NCI-H146 treated with DMSO at 0.1 percent for 48 hours (cell line): ENCODE measurements at regions not wholly inside any gene's neighbourhood (a gene's known extent, or its start where the extent isn't known, plus 50 kb on each side); places are given as distances from the start of the nearest gene placed in this dataset.
"Not testable (repeated sequence)": the region's sequence is repeated elsewhere in the genome, so short reads cannot be mapped to it uniquely, and the experiment has no call there.

Experiments
- DNase-seq: peaks from one replicate; lab custom pipeline; 2025; ENCODE audit not compliant: unreplicated experiment; lab: John Stamatoyannopoulos, UW

- not testable (repeated sequence) for DNase-seq
These were observed 168.5 kb downstream of the LAT start for GRCh38 chr16:29153307-29153706.

GRCh38 chr16:29152544-29153031 is 167.7 kb downstream of the LAT start:
- not testable (repeated sequence) for DNase-seq

GRCh38 chr16:29151317-29151716 is 166.5 kb downstream of the LAT start:
- DNase-seq = no peak

- not testable (repeated sequence) for DNase-seq
These were observed 165.1 kb downstream of the LAT start for GRCh38 chr16:29149912-29150311.

DNA sequence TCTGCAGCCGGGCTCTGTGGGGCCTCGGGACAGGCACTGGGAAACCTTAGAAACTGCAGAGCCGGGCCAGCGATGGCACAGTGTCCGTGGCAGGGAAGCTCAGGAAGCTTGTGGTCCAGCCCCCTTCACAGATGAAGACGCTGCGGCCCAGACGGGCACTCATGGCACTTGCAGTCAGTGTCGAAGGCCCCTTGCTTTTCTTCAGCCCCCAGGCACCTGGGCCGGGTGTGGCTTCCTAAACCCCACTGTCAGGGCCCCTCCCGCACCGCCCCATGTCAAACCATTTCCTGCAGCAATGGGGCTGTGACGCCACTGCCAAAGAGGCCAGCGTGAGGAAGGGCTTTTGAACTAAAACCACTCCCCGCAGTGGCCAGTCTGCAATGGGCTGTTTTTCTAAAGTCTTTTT is 164.0 kb downstream of the LAT start:
- no peak for DNase-seq

- DNase-seq = no peak
These were observed 163.4 kb downstream of the LAT start for GRCh38 chr16:29148131-29148691.

DNA sequence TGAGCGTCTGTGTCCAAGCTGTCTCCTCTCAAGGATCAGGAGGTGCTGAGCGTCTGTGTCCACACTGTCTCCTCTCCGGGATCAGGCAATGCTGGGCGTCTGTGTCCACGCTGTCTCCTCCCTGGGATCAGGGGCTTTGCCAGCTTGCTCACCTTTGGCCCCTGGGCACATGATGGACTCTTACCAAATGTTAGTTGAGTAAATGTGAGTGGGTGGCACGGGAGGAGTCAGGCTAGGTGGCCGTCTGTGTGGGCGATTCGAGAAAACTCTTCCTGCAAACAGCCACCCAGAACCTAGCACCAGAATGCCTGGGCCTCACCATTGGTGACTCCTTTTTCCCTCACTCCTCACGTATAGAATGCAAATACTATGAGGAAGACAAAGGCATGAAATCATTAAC is 162.9 kb downstream of the LAT start:
- DNase-seq = not testable (repeated sequence)

DNA sequence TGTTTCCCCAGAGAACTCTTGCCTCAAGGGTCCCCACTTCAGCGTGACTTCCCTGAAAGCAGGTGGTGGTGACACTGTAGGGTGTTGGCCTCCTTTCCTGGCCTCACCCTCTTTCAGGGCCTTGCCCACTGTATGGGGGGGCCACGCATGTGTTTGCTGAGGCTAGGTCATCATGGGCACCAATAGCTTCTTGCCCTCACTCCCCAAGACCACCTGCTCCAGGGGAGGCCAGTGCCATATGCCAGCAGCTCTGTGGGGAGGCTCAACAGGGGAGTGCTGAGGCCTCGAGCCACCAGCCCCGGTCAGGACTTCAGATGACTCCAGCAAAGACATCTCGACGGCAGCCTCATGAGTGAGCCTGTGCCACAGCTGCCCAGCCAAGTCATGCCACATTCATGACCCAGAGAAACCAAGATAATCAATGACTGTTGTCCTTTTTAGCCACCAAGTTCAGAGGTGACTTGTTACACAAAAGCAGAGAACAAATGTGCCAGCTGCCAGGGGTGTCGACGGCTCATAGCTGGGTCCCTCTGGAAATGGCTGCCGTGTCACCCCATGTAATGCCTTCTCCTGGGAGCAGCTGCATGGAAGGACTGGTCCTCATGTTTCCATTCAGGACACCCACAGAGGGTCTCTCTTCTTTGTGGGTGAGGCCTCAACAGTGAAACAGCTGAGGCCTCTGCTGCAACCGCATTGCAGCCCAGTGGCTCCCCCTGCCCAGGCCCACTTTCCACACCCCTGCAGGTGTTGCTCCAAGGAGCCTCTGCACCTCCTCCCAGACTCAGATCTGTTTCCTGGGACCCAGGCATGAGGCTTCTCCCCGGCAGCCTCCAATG is 162.2 kb downstream of the LAT start:
- not testable (repeated sequence) for DNase-seq

DNA sequence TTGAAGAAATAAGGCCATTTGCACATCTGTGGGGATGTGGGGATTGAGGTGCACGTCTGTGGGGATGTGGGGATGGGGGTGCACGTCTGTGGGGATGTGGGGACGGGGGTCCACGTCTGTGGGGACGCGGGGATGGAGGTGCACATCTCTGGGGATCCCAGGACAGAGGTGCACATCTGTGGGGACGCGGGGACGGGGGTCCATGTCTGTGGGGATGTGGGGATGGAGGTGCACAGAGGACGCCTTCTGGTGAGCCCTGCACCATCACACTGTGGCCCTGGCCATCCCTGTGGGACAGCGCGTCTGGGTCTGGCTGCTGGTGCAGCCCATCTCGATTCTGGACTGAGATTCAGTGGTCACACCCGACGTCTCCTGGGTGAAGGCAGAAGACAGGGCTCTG is 161.4 kb downstream of the LAT start:
- DNase-seq = no peak

DNA sequence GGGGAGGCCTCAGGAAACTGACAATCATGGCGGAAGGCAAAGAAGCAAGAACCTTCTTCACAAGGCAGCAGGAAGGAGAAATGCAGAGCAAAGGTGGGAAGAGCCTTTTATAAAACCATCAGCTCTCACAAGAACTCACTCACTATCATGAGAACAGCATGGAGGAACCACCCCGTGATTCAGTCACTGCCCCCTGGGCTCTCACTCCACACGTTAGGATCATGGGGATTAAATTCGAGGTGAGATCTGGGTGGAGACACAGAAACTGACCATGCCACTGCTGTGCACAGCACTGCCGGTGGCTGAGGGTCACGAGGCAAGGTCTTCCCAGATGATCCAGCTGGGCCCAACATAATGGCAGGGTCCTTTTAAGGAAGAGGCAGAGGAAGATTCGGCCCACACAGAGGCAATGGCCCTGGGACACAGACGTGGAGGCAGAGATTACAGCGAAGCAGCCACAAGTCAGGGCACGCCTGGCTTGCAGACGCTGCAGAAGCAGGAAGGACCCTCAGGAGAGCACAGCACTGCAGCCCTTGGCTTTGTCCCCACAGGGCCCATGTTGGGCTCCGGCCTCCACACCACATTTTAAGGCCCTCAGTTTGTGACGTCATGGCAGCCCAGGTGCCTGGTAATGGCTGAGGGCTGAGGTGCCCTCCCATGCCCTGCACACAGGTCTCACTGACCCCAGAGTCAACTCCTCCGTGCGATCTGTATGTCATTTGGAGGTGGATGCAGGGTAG is 160.8 kb downstream of the LAT start:
- not testable (repeated sequence) for DNase-seq

GRCh38 chr16:29145086-29145485 is 160.2 kb downstream of the LAT start:
- DNase-seq = not testable (repeated sequence)

DNA sequence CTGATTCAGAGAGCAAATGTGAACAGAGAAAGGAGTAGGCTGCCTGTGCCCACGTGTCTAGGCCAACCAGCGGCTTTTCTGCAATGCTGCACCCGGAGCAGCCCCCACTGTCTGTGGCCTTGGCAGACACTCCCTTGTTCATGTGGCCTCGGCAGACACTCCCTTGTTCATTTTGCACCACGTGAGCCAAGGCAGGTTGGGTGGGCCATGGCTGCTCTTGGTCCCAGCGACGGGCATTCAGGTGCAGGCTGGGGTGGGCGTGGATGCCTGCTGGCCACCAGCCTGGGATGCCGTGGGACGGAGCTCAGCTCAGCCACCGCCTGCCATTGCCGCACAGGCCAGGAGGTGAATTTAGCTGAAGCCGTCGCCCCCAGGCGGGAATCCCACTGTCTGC is 159.8 kb downstream of the LAT start:
- DNase-seq = not testable (repeated sequence)

- not testable (repeated sequence) for DNase-seq
These were observed 159.2 kb downstream of the LAT start for GRCh38 chr16:29143739-29144668.

GRCh38 chr16:29142506-29142905 is 157.7 kb downstream of the LAT start:
- DNase-seq = not testable (repeated sequence)

DNA sequence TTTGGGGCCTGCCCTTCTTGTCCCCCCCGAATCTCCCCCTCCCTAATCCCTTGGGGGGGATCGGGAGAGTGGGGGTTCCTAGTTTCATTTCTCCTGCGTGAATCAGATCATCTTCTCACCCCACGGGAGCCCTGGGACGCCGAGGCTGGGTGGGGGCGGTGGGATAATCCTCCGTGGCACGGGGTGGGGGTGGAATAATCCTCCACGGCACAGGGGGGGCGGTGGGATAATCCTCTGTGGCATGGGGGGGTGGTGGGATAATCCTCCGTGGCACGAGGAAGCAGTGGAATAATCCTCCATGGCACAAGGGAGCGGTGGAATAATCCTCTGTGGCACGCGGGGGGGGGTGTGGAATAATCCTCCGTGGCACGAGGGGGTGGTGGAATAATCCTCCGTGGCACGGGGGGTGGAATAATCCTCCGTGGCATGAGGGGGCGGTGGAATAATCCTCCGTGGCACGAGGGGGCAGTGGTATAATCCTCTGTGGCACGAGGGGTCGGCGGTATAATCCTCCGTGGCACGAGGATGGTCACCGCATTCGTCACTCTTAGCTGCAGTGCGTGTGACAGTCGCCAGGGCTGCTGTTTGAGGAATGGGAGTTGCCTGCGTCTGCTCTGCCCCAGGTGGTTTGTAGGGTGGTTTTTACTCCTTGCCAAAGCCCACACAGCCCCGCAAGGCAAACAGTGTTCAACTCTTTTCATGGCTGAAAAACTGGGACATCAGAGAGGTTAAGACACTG is 156.9 kb downstream of the LAT start:
- no peak for DNase-seq

DNA sequence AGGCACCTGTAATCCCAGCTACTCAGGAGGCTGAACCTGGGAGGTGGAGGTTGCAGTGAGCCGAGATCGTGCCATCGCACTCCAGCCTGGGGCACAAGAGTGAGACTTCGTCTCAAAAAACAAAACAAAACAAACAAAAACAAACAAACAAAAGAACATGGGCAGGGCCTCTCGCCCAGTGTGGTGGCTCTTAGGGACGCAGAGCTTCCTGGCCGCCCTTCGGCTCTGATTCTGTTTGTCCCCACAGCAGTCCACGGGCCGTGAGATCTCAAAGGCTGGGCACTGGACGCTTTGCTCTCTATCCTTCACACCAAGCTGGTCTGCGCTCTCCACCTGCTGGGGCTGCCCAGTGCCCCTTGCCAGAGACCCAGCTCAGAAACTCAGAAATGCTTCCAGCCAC is 156.3 kb downstream of the LAT start:
- DNase-seq = not testable (repeated sequence)

DNA sequence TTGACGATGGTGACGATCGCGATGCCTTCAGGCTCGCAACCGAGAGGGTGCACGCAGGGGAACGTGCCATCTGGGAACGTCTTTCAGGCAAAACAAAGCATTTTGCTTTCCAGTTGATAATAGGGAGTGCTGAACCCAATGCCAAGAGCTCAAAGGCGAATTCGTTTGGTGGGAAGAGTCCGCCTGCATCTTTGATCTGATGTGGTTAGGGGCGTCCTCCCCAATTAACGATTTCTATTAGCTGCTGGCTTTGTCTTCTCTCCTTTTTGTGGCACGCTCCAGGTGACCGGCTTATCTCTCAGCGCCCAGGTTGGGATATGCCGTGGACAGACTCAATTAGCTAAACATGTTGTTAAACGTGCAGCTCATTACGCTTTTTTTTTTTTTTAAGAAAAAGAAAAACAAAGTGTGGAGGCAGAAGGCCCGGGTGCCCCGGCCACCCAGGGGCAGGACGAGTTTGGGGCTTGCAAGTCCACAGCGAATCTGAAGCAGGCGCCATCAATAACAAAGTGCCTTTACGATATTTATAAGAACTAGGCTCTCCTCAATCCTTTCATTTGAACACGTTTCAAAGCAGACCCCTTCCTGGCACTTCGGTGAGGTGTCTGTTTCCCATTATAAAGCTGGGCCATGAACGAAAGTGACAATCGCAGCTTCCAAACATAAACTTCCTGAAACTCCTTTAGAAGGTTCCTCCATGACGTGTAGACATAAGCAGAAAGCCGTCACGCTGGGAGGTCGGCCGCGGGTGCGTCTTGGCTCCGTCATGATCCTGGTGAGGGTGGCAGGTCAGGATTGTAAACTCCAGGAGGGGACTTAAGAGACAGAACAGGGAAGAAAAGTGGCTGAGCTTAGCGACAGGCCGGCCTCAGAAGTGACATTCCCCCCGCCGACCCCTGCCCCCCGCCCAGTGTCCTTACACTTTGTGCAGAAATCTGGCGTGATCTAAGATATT is 155.3 kb downstream of the LAT start:
- DNase-seq = not testable (repeated sequence)

DNA sequence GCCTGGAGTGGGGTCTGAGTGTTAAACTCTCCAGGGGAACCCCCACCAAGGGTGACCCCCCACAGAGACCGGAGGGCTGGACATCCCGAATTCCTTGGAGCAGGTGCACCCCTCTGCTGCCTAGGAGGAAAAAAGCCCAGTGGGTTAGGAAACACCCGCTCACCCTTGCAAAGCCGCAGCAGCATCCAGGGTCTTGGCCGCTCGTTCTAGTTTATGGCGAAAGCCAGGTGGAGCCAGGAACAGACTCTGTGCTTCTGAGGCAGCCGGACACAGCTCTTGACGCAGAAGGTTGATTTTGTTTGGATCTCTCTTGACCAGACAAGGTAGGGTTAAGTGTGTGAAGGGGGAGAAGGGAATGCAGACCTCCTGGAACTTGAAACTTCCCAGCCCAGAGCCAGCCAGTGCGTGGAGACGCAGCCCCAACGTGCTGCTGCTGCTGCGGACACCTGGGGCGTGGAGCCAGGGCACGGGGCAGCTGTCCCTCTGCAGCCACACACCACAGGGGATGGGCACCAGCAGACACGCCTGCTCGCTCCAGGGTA is 154.5 kb downstream of the LAT start:
- no peak for DNase-seq

DNA sequence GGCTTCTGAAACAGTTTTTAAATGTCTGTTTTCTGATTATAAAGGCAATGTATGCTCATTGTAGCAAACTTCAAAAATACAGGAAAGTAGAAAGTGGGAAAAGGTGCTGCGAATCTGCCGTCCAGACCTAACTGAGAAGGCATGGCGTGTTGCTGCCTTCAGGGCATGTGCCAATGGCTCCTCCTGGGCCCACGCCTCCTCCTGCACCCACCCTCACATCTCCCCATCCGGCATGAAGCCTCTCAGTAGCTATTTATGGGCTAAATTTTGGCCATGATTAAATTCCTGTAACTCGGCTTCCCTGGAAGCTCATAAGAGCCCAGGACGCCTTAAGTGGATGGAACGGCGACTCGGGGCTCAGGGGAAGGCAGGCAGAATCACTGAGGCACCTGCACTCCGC is 153.8 kb downstream of the LAT start:
- not testable (repeated sequence) for DNase-seq
